H9 (cell line): ENCODE measurements at regions not wholly inside any gene's neighbourhood (a gene's known extent, or its start where the extent isn't known, plus 50 kb on each side); places are given as distances from the start of the nearest gene placed in this dataset.

Source experiments
- DNase-seq: peaks from one replicate; pipeline ENCODE4 v3.0.0-alpha.2; 2017
- H2AFZ ChIP-seq: one replicate; pipeline ENCODE4 v1.6.1; 2013; ENCODE audit warnings: mild to moderate bottlenecking, low read length, control low read depth, moderate library complexity
- H2AK5ac ChIP-seq: 2 replicates; pipeline ENCODE4 v1.6.1; 2013; ENCODE audit warnings: low read length, control low read depth, mixed read lengths; ENCODE audit not compliant: insufficient read length
- H2BK120ac ChIP-seq: one replicate; pipeline ENCODE4 v1.6.1; 2013; ENCODE audit warnings: low read depth, mild to moderate bottlenecking, low read length, control low read depth, inconsistent platforms; ENCODE audit not compliant: poor library complexity, severe bottlenecking
- H2BK12ac ChIP-seq: 2 replicates; pipeline ENCODE4 v1.6.1; 2013; ENCODE audit warnings: low read length, control low read depth, mixed read lengths, low read depth; ENCODE audit not compliant: insufficient read length
- H2BK15ac ChIP-seq: 2 replicates; pipeline ENCODE4 v1.6.1; 2013; ENCODE audit warnings: low read depth, low read length, control low read depth
- H2BK20ac ChIP-seq: one replicate; pipeline ENCODE4 v1.6.1; 2013; ENCODE audit warnings: low read depth, mild to moderate bottlenecking, low read length, control low read depth, inconsistent platforms; ENCODE audit not compliant: poor library complexity, severe bottlenecking
- H2BK5ac ChIP-seq: 2 replicates; pipeline ENCODE4 v1.6.1; 2013; ENCODE audit warnings: low read length, control low read depth, mixed read lengths; ENCODE audit not compliant: insufficient read length
- H3K14ac ChIP-seq: 2 replicates; pipeline ENCODE4 v1.6.1; 2013; ENCODE audit warnings: low read length, control low read depth; ENCODE audit not compliant: insufficient read depth
- H3K18ac ChIP-seq: 2 replicates; pipeline ENCODE4 v1.6.1; 2013; ENCODE audit warnings: low read depth, mild to moderate bottlenecking, mixed read lengths, low read length, control low read depth; ENCODE audit not compliant: insufficient read length
- H3K23ac ChIP-seq: 2 replicates; pipeline ENCODE4 v1.6.1; 2013; ENCODE audit warnings: low read length, control low read depth, mixed read lengths, low read depth; ENCODE audit not compliant: insufficient read length
- H3K23me2 ChIP-seq: 2 replicates; pipeline ENCODE4 v1.6.1; 2013; ENCODE audit warnings: low read depth, mild to moderate bottlenecking, mixed read lengths, low read length, control low read depth; ENCODE audit not compliant: insufficient read length, poor library complexity, severe bottlenecking
- H3K27ac ChIP-seq: 2 replicates; pipeline ENCODE4 v1.5.1; 2013; ENCODE audit warnings: low read length, control low read depth, mixed read lengths, low read depth; ENCODE audit not compliant: insufficient read length
- H3K27me3 ChIP-seq: 2 replicates; pipeline ENCODE4 v1.6.1; 2013; ENCODE audit warnings: low read length, control low read depth, inconsistent platforms; ENCODE audit not compliant: insufficient read depth
- H3K4ac ChIP-seq: 2 replicates; pipeline ENCODE4 v1.6.1; 2013; ENCODE audit warnings: low read depth, mild to moderate bottlenecking, control low read depth, inconsistent platforms, low read length, moderate library complexity
- H3K4me1 ChIP-seq: 2 replicates; pipeline ENCODE4 v1.6.1; 2013; ENCODE audit warnings: low read length, control low read depth, inconsistent platforms; ENCODE audit not compliant: insufficient read depth
- H3K4me2 ChIP-seq: 2 replicates; pipeline ENCODE4 v1.6.1; 2013; ENCODE audit warnings: low read length, control low read depth, mixed read lengths; ENCODE audit not compliant: insufficient read length, insufficient read depth
- H3K56ac ChIP-seq: 2 replicates; pipeline ENCODE4 v1.6.1; 2013; ENCODE audit warnings: low read depth, mild to moderate bottlenecking, mixed read lengths, low read length, control low read depth; ENCODE audit not compliant: insufficient read length
- H3K79me1 ChIP-seq: 2 replicates; pipeline ENCODE4 v1.6.1; 2013; ENCODE audit warnings: low read depth, mild to moderate bottlenecking, moderate library complexity, low read length, control low read depth, inconsistent platforms; ENCODE audit not compliant: insufficient read depth, poor library complexity, severe bottlenecking
- H3K79me2 ChIP-seq: 2 replicates; pipeline ENCODE4 v1.6.1; 2013; ENCODE audit warnings: low read length, control low read depth, inconsistent platforms; ENCODE audit not compliant: insufficient read depth
- H3K9ac ChIP-seq: 2 replicates; pipeline ENCODE4 v1.6.1; 2013; ENCODE audit warnings: low read length, control low read depth, mixed read lengths; ENCODE audit not compliant: insufficient read length; ENCODE audit errors: extremely low read depth
- H3K9me3 ChIP-seq: one replicate; pipeline ENCODE4 v1.6.1; 2013; ENCODE audit warnings: low read depth, low read length, inconsistent platforms; ENCODE audit not compliant: control insufficient read depth
- H3T11ph ChIP-seq: one replicate; pipeline ENCODE4 v1.6.1; 2013; ENCODE audit warnings: mild to moderate bottlenecking, low read length, control low read depth, inconsistent platforms
- H4K20me1 ChIP-seq: one replicate; pipeline ENCODE4 v1.6.1; 2013; ENCODE audit not compliant: control insufficient read depth, insufficient read length, insufficient read depth
- H4K5ac ChIP-seq: 2 replicates; pipeline ENCODE4 v1.6.1; 2013; ENCODE audit warnings: low read depth, mild to moderate bottlenecking, mixed read lengths, low read length, control low read depth; ENCODE audit not compliant: insufficient read length
- H4K8ac ChIP-seq: replicated peaks from 2 replicates; pipeline ENCODE4 v1.6.1; 2013; ENCODE audit warnings: low read length, control low read depth, mixed read lengths, low read depth; ENCODE audit not compliant: insufficient read length
- H4K91ac ChIP-seq: 2 replicates; pipeline ENCODE4 v1.6.1; 2013; ENCODE audit warnings: low read depth, mild to moderate bottlenecking, moderate library complexity, mixed read lengths, low read length, control low read depth; ENCODE audit not compliant: insufficient read length
- H3K27ac Mint-ChIP-seq, 3 experiments: 2 replicates in 2 of 3; 3 replicates in 1 of 3; pipeline ENCODE4 v1.8.0; 2020 to 2021; ENCODE audit warnings: mixed read lengths in 3 of 3, mild to moderate bottlenecking in 1 of 3, moderate library complexity in 1 of 3
- H3K27me3 Mint-ChIP-seq: 2 replicates; pipeline ENCODE4 v1.8.0; 2021; ENCODE audit warnings: low read depth, mild to moderate bottlenecking, moderate library complexity, mixed read lengths
- H3K36me3 Mint-ChIP-seq, 3 experiments: 2 replicates in 2 of 3; 3 replicates in 1 of 3; pipeline ENCODE4 v1.8.0; 2020 to 2021; ENCODE audit warnings: low read depth in 3 of 3, mixed read lengths in 3 of 3; ENCODE audit not compliant: insufficient read depth in 1 of 3
- H3K4me1 Mint-ChIP-seq, 2 experiments: 2 replicates each; pipeline ENCODE4 v1.8.0; 2020; ENCODE audit warnings: mixed read lengths in 2 of 2
- H3K4me3 Mint-ChIP-seq, 2 experiments: 2 replicates in 1 of 2; 3 replicates in 1 of 2; pipeline ENCODE4 v1.8.0; 2020 to 2021; ENCODE audit warnings: mild to moderate bottlenecking in 2 of 2, mixed read lengths in 2 of 2, moderate library complexity in 1 of 2
- H3K9me3 Mint-ChIP-seq, 2 experiments: 2 replicates in 1 of 2; 3 replicates in 1 of 2; pipeline ENCODE4 v1.8.0; 2020; ENCODE audit warnings: mild to moderate bottlenecking in 2 of 2, mixed read lengths in 2 of 2, moderate library complexity in 1 of 2
- WGBS: extraction: QIAGEN DNeasy Blood & Tissue Kit; methylation state at CpG from one replicate; pipeline ENCODE4 v1.1.7; 2013; ENCODE audit warnings: missing lambda C conversion rate, low lambda C conversion rate, mixed read lengths; ENCODE audit not compliant: insufficient read length; ENCODE audit errors: extremely low coverage; 5-methylcytosine and 5-hydroxymethylcytosine counted together
- TF ChIP-seq, protein P1 (sequence below): fragments of 200-600 bp; sonication (generic); conservative IDR thresholded peaks from 3 replicates; pipeline ENCODE4 v1.8.0; 2021; ENCODE audit warnings: antibody characterized with exemption, mild to moderate bottlenecking

GRCh38 chr2:62406573-62407043 is 99.4 kb downstream of the TMEM17 start:
- no peak overlapping the region for H2AFZ ChIP-seq
- H3K79me2 ChIP-seq: no peaks in the 10 kb centered on the region
- no peak overlapping the region for H3K4ac ChIP-seq
- H4K91ac ChIP-seq: no peak overlapping the region
- no peak overlapping the region for H4K8ac ChIP-seq
- TF ChIP-seq, protein P1, sequence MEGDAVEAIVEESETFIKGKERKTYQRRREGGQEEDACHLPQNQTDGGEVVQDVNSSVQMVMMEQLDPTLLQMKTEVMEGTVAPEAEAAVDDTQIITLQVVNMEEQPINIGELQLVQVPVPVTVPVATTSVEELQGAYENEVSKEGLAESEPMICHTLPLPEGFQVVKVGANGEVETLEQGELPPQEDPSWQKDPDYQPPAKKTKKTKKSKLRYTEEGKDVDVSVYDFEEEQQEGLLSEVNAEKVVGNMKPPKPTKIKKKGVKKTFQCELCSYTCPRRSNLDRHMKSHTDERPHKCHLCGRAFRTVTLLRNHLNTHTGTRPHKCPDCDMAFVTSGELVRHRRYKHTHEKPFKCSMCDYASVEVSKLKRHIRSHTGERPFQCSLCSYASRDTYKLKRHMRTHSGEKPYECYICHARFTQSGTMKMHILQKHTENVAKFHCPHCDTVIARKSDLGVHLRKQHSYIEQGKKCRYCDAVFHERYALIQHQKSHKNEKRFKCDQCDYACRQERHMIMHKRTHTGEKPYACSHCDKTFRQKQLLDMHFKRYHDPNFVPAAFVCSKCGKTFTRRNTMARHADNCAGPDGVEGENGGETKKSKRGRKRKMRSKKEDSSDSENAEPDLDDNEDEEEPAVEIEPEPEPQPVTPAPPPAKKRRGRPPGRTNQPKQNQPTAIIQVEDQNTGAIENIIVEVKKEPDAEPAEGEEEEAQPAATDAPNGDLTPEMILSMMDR: no peak
- H3K23me2 ChIP-seq: no peaks in the 10 kb centered on the region
- no peak for DNase-seq
- H3K4me3 Mint-ChIP-seq: no peak overlapping the region
- no peak overlapping the region for H3K9ac ChIP-seq
- no peak overlapping the region for H2AK5ac ChIP-seq
- no peak overlapping the region for H3K18ac ChIP-seq
- no peak overlapping the region for H2BK12ac ChIP-seq
- peak overlapping the region; percentile 80 to 97 (median 95); a peak in 6 of 7 replicates for H3K27ac Mint-ChIP-seq
- no peaks in the 10 kb centered on the region for H3K9me3 ChIP-seq
- no peak overlapping the region for H3K23ac ChIP-seq
- H3K36me3 Mint-ChIP-seq: peaks cover 3 to 43% (median 21%) of the 10 kb centered on the region in 3 experiments
- no peak overlapping the region for H3T11ph ChIP-seq
- H4K5ac ChIP-seq: no peak overlapping the region
- H3K9me3 Mint-ChIP-seq: peaks cover 31 to 33% of the 10 kb centered on the region in 2 experiments
- H2BK15ac ChIP-seq: no peak overlapping the region
- peaks cover 4% of the 10 kb centered on the region; the same call in 1 of the 2 replicates for H3K4me1 ChIP-seq
- no peaks in the 10 kb centered on the region for H4K20me1 ChIP-seq
- H3K4me1 Mint-ChIP-seq: peaks cover 30 to 41% of the 10 kb centered on the region in 2 experiments
- no peaks in the 10 kb centered on the region for H3K27me3 Mint-ChIP-seq
- peak overlapping the region; percentile 2 for H3K27ac ChIP-seq
- no peaks in the 10 kb centered on the region for H3K79me1 ChIP-seq
- H2BK120ac ChIP-seq: no peak overlapping the region
- no peak overlapping the region for H2BK20ac ChIP-seq
- no peak overlapping the region for H3K56ac ChIP-seq
- H2BK5ac ChIP-seq: no peak overlapping the region
- H3K4me2 ChIP-seq: no peak overlapping the region
- no peak overlapping the region for H3K14ac ChIP-seq
- no peaks in the 10 kb centered on the region for H3K27me3 ChIP-seq
- WGBS: no CpG with 5 or more reads among the region's 3 CpGs
